ENCODE measurements at regions not wholly inside any gene's neighbourhood (a gene's known extent, or its start where the extent isn't known, plus 50 kb on each side); places are given as distances from the start of the nearest gene placed in this dataset.

- H3K36me3 ChIP-seq, result no peaks in the 10 kb centered on the region
- H3K27me3 ChIP-seq, result no peaks in the 10 kb centered on the region
- no peak for TF ChIP-seq CTCF (IDR thresholded peaks at IDR 0.05)
- no peaks in the 10 kb centered on the region for H3K4me1 ChIP-seq
- DNase-seq (ENCODE audit: low spot score), result no peak
- H3K27ac ChIP-seq, result no peak overlapping the region
- H3K9me3 ChIP-seq, result no peaks in the 10 kb centered on the region
- no peak overlapping the region for H3K4me3 ChIP-seq
Measured at GRCh38 chr3:135907422-135908165, 57.9 kb upstream of the PPP2R3A start.

- no peak overlapping the region for H3K4me3 ChIP-seq
Measured at GRCh38 chr3:135908225-135908624, 57.3 kb upstream of the PPP2R3A start.

GRCh38 chr3:135908737-135909136, 56.8 kb upstream of the PPP2R3A start:
- no peak for DNase-seq (ENCODE audit: low spot score)

More at GRCh38 chr3:135908225-135908624, 57.3 kb upstream of the PPP2R3A start:
- H3K9me3 ChIP-seq, result no peaks in the 10 kb centered on the region
- no peak for TF ChIP-seq CTCF (IDR thresholded peaks at IDR 0.05)
- H3K27ac ChIP-seq, result no peak overlapping the region
- H3K36me3 ChIP-seq, result no peaks in the 10 kb centered on the region
- no peak for DNase-seq (ENCODE audit: low spot score)
- no peaks in the 10 kb centered on the region for H3K4me1 ChIP-seq
- no peaks in the 10 kb centered on the region for H3K27me3 ChIP-seq

GRCh38 chr3:135911110-135911509, 54.4 kb upstream of the PPP2R3A start:
- DNase-seq (ENCODE audit: low spot score), result no peak
- Histone ChIP-seq H3K9me3 (no peaks in the 10 kb centered on the region), H3K27ac (no peak overlapping the region), H3K27me3 (no peaks in the 10 kb centered on the region), H3K4me1 (no peaks in the 10 kb centered on the region), H3K4me3 (no peak overlapping the region), H3K36me3 (no peaks in the 10 kb centered on the region)
- no peak for TF ChIP-seq CTCF (IDR thresholded peaks at IDR 0.05)

More at GRCh38 chr3:135908737-135909136, 56.8 kb upstream of the PPP2R3A start:
- no peak for TF ChIP-seq CTCF (IDR thresholded peaks at IDR 0.05)
- Histone ChIP-seq H3K4me3 (no peak overlapping the region), H3K27ac (no peak overlapping the region), H3K36me3 (no peaks in the 10 kb centered on the region), H3K27me3 (no peaks in the 10 kb centered on the region), H3K9me3 (no peaks in the 10 kb centered on the region), H3K4me1 (no peaks in the 10 kb centered on the region)

GRCh38 chr3:135915206-135915605, 50.3 kb upstream of the PPP2R3A start:
- Histone ChIP-seq H3K27ac (no peak overlapping the region), H3K36me3 (no peaks in the 10 kb centered on the region), H3K27me3 (no peaks in the 10 kb centered on the region), H3K4me1 (no peaks in the 10 kb centered on the region), H3K9me3 (no peaks in the 10 kb centered on the region), H3K4me3 (no peak overlapping the region)
- DNase-seq (ENCODE audit: low spot score), result no peak
- no peak for TF ChIP-seq CTCF (IDR thresholded peaks at IDR 0.05)

All from right atrium auricular region (tissue), 2 donors.